Gastroesophageal sphincter (tissue), 4 donors: ENCODE measurements at regions not wholly inside any gene's neighbourhood (a gene's known extent, or its start where the extent isn't known, plus 50 kb on each side); places are given as distances from the start of the nearest gene placed in this dataset.

Experiments
- ATAC-seq: fragments of 150-250 bp; one replicate; pipeline ENCODE4 v1.9.1; 2016; ENCODE audit warnings: mild to moderate bottlenecking, moderate library complexity
- H3K27ac ChIP-seq, 4 donors: fragments of 200-600 bp; sonication (generic) in 3 of 4; 1 replicate in 3 of 4; 2 replicates in 1 of 4; pipeline ENCODE4 v1.5.1; 2016 to 2019
- H3K27me3 ChIP-seq: fragments of 200-600 bp; sonication (generic); one replicate; pipeline ENCODE4 v1.5.1; 2019
- H3K36me3 ChIP-seq, 2 donors: fragments of 200-600 bp; sonication (generic); one replicate each; pipeline ENCODE4 v1.5.1; 2019; ENCODE audit warnings: control low read depth in 1 of 2
- H3K4me1 ChIP-seq, 3 donors: fragments of 200-600 bp; sonication (generic); 1 replicate in 2 of 3; 2 replicates in 1 of 3; pipeline ENCODE4 v1.5.1; 2016 to 2019; ENCODE audit warnings: control low read depth in 2 of 3
- H3K4me3 ChIP-seq, 2 donors: fragments of 200-600 bp; sonication (generic); one replicate each; pipeline ENCODE4 v1.5.1; 2019; ENCODE audit warnings: mild to moderate bottlenecking in 1 of 2, moderate library complexity in 1 of 2
- H3K9me3 ChIP-seq, 3 donors: fragments of 200-600 bp; sonication (generic); one replicate each; pipeline ENCODE4 v1.5.1; 2017 to 2019; ENCODE audit warnings: control low read depth in 2 of 3
- CTCF ChIP-seq, 4 experiments: fragments of 200-600 bp in 2 of 4; fragments of 450-650 bp in 2 of 4; sonication (generic) in 1 of 4; IDR thresholded peaks; one replicate each; pipeline ENCODE4 v1.5.1; 2017 to 2019; ENCODE audit warnings: antibody characterized with exemption in 4 of 4, mild to moderate bottlenecking in 2 of 4, moderate library complexity in 2 of 4
- EP300 ChIP-seq: sonication (generic); formaldehyde crosslinking; IDR thresholded peaks from one replicate; pipeline ENCODE4 v1.6.1; 2017; ENCODE audit warnings: antibody characterized with exemption, mild to moderate bottlenecking
- POLR2A ChIP-seq, 2 donors: fragments of 450-650 bp; IDR thresholded peaks; one replicate each; pipeline ENCODE4 v1.6.1; 2017; ENCODE audit warnings: antibody characterized with exemption in 2 of 2, mild to moderate bottlenecking in 2 of 2, moderate library complexity in 1 of 2
- POLR2AphosphoS5 ChIP-seq: sonication (generic); formaldehyde crosslinking; IDR thresholded peaks from one replicate; pipeline ENCODE4 v1.6.1; 2017; ENCODE audit warnings: antibody characterized with exemption
- WGBS, 2 donors: methylation state at CpG; one replicate each; pipeline ENCODE4 v1.1.5; 2018; ENCODE audit warnings: low coverage in 1 of 2; 5-methylcytosine and 5-hydroxymethylcytosine counted together

GRCh38 chr4:81375745-81376144 lies 96.0 kb downstream of the RASGEF1B start:
- WGBS, 2 donors, result 72% methylated on average over 3 of the region's 4 CpGs; no CpG with 5 or more reads in 1 of the 2 donors
- H3K9me3 ChIP-seq, result no peaks in the 10 kb centered on the region

GRCh38 chr4:81369886-81370285 lies 101.8 kb downstream of the RASGEF1B start:
- Histone ChIP-seq H3K36me3 (no peaks in the 10 kb centered on the region), H3K27me3 (no peaks in the 10 kb centered on the region), H3K4me3 (no peak overlapping the region), H3K4me1 (no peaks in the 10 kb centered on the region), H3K9me3 (no peaks in the 10 kb centered on the region), H3K27ac (no peak overlapping the region)
- 70 to 87% methylated on average over 4 of the region's 4 CpGs for WGBS, 2 donors
- no peak for ATAC-seq
- TF ChIP-seq POLR2A (IDR thresholded peaks at IDR 0.05), result no peak
- TF ChIP-seq POLR2AphosphoS5, result no peak
- TF ChIP-seq CTCF (IDR thresholded peaks at IDR 0.05), result no peak
- no peak for TF ChIP-seq EP300

More at GRCh38 chr4:81375745-81376144, 96.0 kb downstream of the RASGEF1B start:
- H3K4me3 ChIP-seq, result no peak overlapping the region
- no peaks in the 10 kb centered on the region for H3K4me1 ChIP-seq
- H3K27ac ChIP-seq, result no peak overlapping the region
- TF ChIP-seq POLR2AphosphoS5 (no peak), POLR2A (IDR thresholded peaks at IDR 0.05) (no peak), EP300 (no peak), CTCF (IDR thresholded peaks at IDR 0.05) (no peak)
- no peak for ATAC-seq
- H3K36me3 ChIP-seq, result no peaks in the 10 kb centered on the region
- H3K27me3 ChIP-seq, result no peaks in the 10 kb centered on the region

GRCh38 chr4:81366779-81367178 lies 104.9 kb downstream of the RASGEF1B start:
- no peaks in the 10 kb centered on the region for H3K27me3 ChIP-seq
- no peak for TF ChIP-seq POLR2A (IDR thresholded peaks at IDR 0.05)
- no peak for TF ChIP-seq POLR2AphosphoS5
- TF ChIP-seq EP300, result no peak
- no peak for TF ChIP-seq CTCF (IDR thresholded peaks at IDR 0.05)
- no peak overlapping the region for H3K4me3 ChIP-seq
- no peak for ATAC-seq
- no peaks in the 10 kb centered on the region for H3K9me3 ChIP-seq
- WGBS, 2 donors, result 76 to 89% methylated on average over 4 of the region's 4 CpGs
- no peaks in the 10 kb centered on the region for H3K4me1 ChIP-seq
- no peak overlapping the region for H3K27ac ChIP-seq
- H3K36me3 ChIP-seq, result no peaks in the 10 kb centered on the region

GRCh38 chr4:81360737-81361136 lies 111.0 kb downstream of the RASGEF1B start:
- 70 to 77% methylated on average over 3 of the region's 3 CpGs for WGBS, 2 donors
- H3K36me3 ChIP-seq, result no peaks in the 10 kb centered on the region
- H3K9me3 ChIP-seq, result no peaks in the 10 kb centered on the region
- H3K27ac ChIP-seq, result no peak overlapping the region
- ATAC-seq, result no peak
- no peaks in the 10 kb centered on the region for H3K27me3 ChIP-seq
- no peak overlapping the region for H3K4me3 ChIP-seq
- no peak for TF ChIP-seq CTCF (IDR thresholded peaks at IDR 0.05)
- TF ChIP-seq EP300, result no peak
- no peak for TF ChIP-seq POLR2A (IDR thresholded peaks at IDR 0.05)
- TF ChIP-seq POLR2AphosphoS5, result no peak
- H3K4me1 ChIP-seq, result no peaks in the 10 kb centered on the region

GRCh38 chr4:81359207-81359606 lies 112.5 kb downstream of the RASGEF1B start:
- WGBS, 2 donors, result 92% methylated on average over 1 of the region's 1 CpG; no CpG with 5 or more reads in 1 of the 2 donors
- Histone ChIP-seq H3K27ac (no peak overlapping the region), H3K4me1 (no peaks in the 10 kb centered on the region), H3K36me3 (no peaks in the 10 kb centered on the region), H3K27me3 (no peaks in the 10 kb centered on the region), H3K4me3 (no peak overlapping the region), H3K9me3 (no peaks in the 10 kb centered on the region)
- no peak for TF ChIP-seq CTCF (IDR thresholded peaks at IDR 0.05)
- TF ChIP-seq POLR2A (IDR thresholded peaks at IDR 0.05), result no peak
- ATAC-seq, result no peak
